ENCODE measurements at regions not wholly inside any gene's neighbourhood (a gene's known extent, or its start where the extent isn't known, plus 50 kb on each side); places are given as distances from the start of the nearest gene placed in this dataset.

GRCh38 chr9:79362100-79363081 lies 209.4 kb upstream of the TLE4 start:
- no peak for DNase-seq

DNA sequence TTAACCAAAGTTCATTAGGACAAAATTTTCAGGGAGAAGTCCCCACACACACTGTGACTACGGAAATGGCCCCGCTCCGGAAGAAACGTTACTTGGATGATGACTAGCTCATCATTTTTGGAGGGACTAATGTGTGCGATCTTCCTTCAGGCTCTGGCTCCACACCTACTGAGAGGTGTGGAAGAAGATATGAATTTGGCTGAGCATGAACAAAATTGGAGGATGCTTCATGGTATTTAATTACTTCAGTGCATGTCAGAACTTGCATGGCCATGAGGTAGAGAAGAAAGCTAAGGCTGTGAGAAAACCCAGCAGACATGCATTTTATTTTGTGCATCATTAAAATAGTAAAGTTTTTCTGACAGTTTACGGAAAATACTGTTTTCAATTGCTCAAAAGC lies 202.1 kb upstream of the TLE4 start:
- no peak for DNase-seq

GRCh38 chr9:79371301-79371700 lies 200.5 kb upstream of the TLE4 start:
- no peak for DNase-seq

GRCh38 chr9:79371948-79372555 lies 199.7 kb upstream of the TLE4 start:
- DNase-seq = no peak

DNA sequence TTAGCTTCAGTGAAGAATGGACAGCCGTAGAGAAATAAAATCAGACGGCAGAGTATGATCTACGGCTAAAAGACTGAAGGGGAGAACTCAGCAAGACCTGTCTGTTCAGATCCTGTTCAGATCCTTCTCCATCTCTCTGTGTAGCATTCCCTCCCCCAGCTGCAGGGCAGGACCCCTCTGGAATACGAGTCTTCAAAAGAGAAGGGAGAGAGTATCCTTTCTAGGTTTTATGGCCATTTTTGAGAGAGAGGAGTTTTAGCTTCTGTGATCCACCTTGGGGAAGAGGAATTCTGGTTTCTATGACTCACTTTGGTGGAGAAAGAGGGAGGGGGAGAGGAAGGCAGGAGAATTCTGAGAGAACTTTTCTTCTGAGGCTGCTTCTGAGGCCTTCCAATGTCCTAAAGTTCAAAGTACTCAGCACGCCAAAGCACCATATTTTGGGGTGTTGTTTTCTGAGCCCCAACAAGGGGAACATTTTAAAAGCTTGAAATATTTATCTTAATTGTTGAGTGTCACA lies 194.4 kb upstream of the TLE4 start:
- no peak for DNase-seq

GRCh38 chr9:79378107-79378506 lies 193.7 kb upstream of the TLE4 start:
- no peak for DNase-seq

GRCh38 chr9:79382044-79382443 lies 189.7 kb upstream of the TLE4 start:
- DNase-seq = no peak

DNA sequence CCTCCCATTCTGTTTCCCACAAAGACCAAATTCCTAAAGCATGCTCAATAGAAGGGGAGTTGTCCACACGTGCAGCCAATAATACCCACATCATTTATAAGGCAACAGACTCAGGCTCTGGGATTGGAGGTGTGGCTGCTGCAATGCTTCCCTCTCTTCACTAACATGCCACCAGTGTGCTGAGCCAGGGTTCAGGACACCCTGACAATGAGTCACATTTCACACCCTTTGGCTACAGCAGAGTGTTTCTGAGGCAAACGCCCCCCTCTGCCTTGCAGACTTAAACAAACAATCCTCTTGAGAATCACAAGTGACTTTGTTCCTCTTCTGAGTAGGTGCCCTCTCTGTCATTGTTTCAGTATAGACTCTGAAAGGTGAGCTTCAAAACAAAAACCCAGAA lies 189.3 kb upstream of the TLE4 start:
- DNase-seq = no peak

DNA sequence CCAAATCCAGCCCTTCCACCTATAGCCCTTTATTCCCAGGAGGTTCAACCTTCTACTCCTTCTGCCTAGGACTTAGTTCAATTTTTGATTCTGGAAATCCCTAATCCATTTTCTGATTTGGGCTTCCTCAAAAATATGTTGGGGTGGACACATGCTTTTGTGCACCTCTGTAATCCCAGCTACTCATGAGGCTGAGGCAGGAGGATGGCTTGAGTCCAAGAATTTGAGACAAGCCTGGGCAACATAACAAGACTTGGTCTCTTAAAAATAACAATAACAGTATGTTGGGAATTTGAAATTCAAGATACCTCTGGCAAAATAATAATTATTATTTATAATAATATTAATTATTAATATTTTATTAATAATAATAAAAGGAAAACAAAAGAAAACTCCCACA lies 188.7 kb upstream of the TLE4 start:
- DNase-seq = no peak

- DNase-seq = no peak
Observed at GRCh38 chr9:79384091-79384490, 187.7 kb upstream of the TLE4 start.

DNA sequence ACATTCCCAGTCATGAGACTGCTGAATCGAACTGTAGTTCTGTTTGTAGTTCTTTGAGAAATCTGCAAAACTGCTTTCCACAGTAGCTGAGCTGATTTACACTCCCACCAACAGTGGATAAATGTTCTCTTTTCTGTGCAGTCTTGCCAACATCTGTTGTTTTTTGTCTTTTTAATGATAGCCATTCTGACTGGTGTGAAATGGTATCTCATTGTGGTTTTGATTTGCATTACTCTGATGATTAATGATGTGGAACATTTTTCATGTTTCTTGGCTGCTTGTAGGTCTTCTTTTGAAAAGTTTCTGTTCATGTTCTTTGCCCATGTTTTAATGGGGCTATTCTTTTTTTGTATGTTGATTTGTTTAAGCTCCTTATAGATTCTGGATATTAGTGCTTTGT lies 187.3 kb upstream of the TLE4 start:
- no peak for DNase-seq

DNA sequence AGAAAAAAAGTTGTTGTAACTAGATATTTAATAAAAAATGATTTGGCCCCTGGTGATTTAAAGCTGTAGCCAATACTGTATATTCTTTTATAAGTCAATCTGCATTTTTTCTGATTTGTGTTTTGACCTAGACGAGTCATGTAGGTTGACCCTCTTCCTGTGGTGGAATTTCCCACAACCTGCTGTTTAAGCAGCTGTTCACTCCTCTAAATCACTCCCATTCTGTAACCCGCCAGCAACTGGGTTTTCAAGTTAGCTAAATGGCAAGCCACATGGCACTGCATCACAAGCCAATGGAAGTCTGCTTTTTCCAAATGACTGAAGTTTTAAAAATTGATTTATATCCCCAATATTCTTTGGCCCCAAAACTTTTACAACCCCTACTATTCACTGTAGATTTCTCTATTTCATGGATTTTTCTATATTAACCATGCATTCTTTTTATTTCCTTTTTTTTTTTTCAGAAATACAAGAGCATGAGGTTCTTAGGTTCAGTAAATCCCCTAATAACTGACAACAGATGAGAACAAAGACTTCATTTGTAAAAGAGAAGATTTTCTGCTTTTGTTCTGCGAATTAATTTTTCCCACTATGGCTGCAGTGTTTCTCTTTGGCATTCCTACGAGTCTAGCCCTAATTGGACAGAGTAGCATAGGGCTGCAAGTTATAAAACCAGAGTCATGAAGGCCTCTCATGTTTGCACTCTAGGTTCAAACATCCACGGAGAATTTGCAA lies 184.5 kb upstream of the TLE4 start:
- DNase-seq = no peak

- DNase-seq = no peak
Observed at GRCh38 chr9:79390077-79390698, 181.6 kb upstream of the TLE4 start.

DNA sequence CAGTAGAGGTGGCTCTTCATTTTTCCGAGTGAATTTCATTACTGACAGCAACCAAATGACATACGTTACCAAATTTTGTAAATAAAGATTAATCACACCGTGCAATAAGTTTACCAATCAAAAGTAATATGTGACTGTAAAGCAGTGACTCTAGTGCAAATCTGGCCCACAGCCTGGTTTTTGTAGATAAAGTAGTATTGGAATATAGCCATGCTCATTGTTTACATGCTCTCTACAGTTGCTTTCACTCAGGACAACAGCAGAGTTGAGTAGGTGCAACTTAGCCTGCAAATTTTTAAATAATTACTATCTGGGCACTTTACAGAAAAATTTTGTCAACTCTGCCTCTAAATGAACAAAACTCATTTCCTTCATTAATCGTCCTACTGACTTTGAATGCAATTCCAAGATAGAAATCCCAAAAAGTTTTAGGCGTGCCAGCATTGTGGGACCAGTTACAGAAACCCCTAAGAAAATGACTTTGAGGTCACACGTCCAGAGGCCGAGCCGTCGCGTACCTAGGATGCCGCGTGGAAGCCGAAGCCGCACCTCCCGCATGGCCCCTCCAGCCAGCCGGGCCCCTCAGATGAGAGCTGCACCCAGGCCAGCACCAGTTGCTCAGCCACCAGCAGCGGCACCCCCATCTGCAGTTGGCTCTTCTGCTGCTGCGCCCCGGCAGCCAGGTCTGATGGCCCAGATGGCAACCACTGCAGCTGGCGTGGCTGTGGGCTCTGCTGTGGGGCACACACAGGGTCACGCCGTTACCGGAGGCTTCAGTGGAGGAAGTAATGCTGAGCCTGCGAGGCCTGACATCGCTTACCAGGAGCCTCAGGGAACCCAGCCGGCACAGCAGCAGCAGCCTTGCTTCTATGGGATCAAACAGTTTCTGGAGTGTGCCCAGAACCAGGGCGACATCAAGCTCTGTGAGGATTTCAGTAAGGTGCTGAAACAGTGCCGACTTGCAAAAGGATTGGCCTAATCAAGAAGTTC lies 180.7 kb upstream of the TLE4 start:
- no peak for DNase-seq

- DNase-seq = no peak
Observed at GRCh38 chr9:79395228-79395627, 176.5 kb upstream of the TLE4 start.

GRCh38 chr9:79395755-79396154 lies 176.0 kb upstream of the TLE4 start:
- DNase-seq = no peak

GRCh38 chr9:79396168-79396567 lies 175.6 kb upstream of the TLE4 start:
- DNase-seq = no peak

- DNase-seq = no peak
Observed at GRCh38 chr9:79403495-79403894, 168.3 kb upstream of the TLE4 start.

GRCh38 chr9:79408200-79408599 lies 163.6 kb upstream of the TLE4 start:
- no peak for DNase-seq

DNA sequence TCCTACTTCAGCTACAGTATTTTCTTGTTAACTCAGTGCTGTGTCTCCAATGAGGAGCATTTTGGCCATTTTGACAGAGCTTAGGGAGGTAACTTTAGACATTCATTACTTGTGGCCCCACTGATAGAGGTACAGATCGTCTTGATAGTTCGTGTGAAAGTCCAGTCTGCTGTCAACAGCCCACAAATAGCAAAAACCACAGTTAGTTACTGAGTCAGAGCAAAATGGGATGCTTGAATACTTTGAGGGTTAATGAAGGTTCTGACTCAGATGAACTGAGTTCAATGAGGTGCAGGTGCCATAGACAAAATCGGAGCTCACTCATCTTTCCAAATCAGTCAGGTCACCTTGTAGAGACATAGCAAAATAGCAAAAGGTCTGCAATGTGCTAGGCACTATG lies 163.1 kb upstream of the TLE4 start:
- DNase-seq = no peak

DNA sequence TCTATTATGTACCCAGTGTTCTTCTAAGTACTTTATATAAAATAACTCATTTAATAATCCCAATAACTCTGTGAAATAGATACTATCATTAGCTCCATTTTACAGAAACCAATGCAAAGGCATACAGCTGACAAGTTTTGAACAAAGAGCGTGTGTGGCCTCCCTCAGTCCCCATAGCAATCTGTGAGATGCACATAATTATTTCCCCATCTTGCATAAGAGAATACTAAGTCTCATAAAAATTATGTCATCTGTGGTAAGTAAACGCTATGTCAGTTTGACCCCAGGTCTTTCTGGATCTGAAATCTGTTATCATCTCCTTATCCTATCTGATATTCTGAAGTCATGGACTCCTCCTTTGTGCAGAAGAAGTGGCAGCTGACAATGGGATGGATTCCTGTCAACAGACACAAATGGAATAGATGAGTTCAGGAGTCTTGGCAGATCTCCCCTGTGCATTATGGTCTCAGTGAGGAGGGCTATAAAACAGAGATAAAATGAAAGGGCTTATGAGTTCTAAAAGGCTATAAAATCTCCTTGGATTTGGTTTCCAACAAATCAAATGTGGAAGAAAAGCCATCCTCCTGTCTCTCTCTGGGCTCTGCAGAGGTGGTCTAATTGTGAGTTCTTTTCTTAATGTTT lies 162.5 kb upstream of the TLE4 start:
- DNase-seq = no peak
